Loucy (cell line): ENCODE measurements at regions not wholly inside any gene's neighbourhood (a gene's known extent, or its start where the extent isn't known, plus 50 kb on each side); places are given as distances from the start of the nearest gene placed in this dataset.

Source experiments
- H2AFZ ChIP-seq: fragments of 200-600 bp; sonication (generic); 2 replicates; pipeline ENCODE4 v1.6.0; 2016; ENCODE audit warnings: antibody characterized with exemption, mild to moderate bottlenecking, low read length, moderate library complexity
- H3F3A ChIP-seq: fragments of 200-600 bp; 2 replicates; pipeline ENCODE4 v1.6.0; 2016; ENCODE audit warnings: antibody characterized with exemption, low read depth, mild to moderate bottlenecking
- H3K27me3 ChIP-seq: fragments of 200-600 bp; sonication (generic); 2 replicates; pipeline ENCODE4 v1.6.1; 2014; ENCODE audit warnings: low read length, mild to moderate bottlenecking; ENCODE audit not compliant: insufficient read depth, poor library complexity, severe bottlenecking
- H3K36me3 ChIP-seq: fragments of 200-600 bp; sonication (generic); 2 replicates; pipeline ENCODE4 v1.6.1; 2016; ENCODE audit warnings: low read length; ENCODE audit not compliant: insufficient read depth
- H3K4me1 ChIP-seq: fragments of 200-600 bp; sonication (generic); 2 replicates; pipeline ENCODE4 v1.5.1; 2014; ENCODE audit warnings: low read length, mild to moderate bottlenecking; ENCODE audit not compliant: insufficient read depth, poor library complexity, severe bottlenecking
- H3K4me2 ChIP-seq: fragments of 200-600 bp; sonication (generic); 2 replicates; pipeline ENCODE4 v1.6.0; 2014; ENCODE audit warnings: antibody characterized with exemption, low read length, low read depth, mild to moderate bottlenecking; ENCODE audit not compliant: poor library complexity, severe bottlenecking
- H3K4me3 ChIP-seq: fragments of 200-600 bp; sonication (generic); 2 replicates; pipeline ENCODE4 v1.5.1; 2014; ENCODE audit warnings: low read length, mild to moderate bottlenecking, mixed read lengths; ENCODE audit not compliant: poor library complexity, severe bottlenecking
- H3K79me2 ChIP-seq: fragments of 200-600 bp; sonication (generic); 2 replicates; pipeline ENCODE4 v1.6.1; 2014; ENCODE audit warnings: low read length; ENCODE audit not compliant: insufficient read depth
- H3K9ac ChIP-seq: fragments of 200-600 bp; sonication (generic); 2 replicates; pipeline ENCODE4 v1.6.0; 2014; ENCODE audit warnings: mild to moderate bottlenecking, low read depth, low read length, moderate library complexity; ENCODE audit not compliant: poor library complexity, severe bottlenecking
- H3K9me2 ChIP-seq: fragments of 200-600 bp; sonication (generic); replicated peaks from 2 replicates; pipeline ENCODE4 v1.6.1; 2016; ENCODE audit warnings: low read depth, low read length, mixed read lengths
- H3K9me3 ChIP-seq: fragments of 200-600 bp; sonication (generic); 2 replicates; pipeline ENCODE4 v1.6.1; 2014; ENCODE audit warnings: mild to moderate bottlenecking, antibody characterized with exemption, low read length, low read depth; ENCODE audit not compliant: insufficient read depth
- H4K20me1 ChIP-seq: fragments of 200-600 bp; sonication (generic); 2 replicates; pipeline ENCODE4 v1.6.0; 2014; ENCODE audit warnings: antibody characterized with exemption, low read length, mild to moderate bottlenecking; ENCODE audit not compliant: insufficient read depth, poor library complexity, severe bottlenecking
- EZH2phosphoT487 ChIP-seq: fragments of 200-600 bp; IDR thresholded peaks from 2 replicates; pipeline ENCODE4 v1.6.1; 2018; ENCODE audit warnings: antibody characterized with exemption, mild to moderate bottlenecking, moderate library complexity, borderline replicate concordance
- TF ChIP-seq, protein P1 (sequence below): fragments of 200-600 bp; sonication (generic); conservative IDR thresholded peaks from 2 replicates; pipeline ENCODE4 v1.5.1; 2014; ENCODE audit warnings: mild to moderate bottlenecking, antibody characterized with exemption, low read length

DNA sequence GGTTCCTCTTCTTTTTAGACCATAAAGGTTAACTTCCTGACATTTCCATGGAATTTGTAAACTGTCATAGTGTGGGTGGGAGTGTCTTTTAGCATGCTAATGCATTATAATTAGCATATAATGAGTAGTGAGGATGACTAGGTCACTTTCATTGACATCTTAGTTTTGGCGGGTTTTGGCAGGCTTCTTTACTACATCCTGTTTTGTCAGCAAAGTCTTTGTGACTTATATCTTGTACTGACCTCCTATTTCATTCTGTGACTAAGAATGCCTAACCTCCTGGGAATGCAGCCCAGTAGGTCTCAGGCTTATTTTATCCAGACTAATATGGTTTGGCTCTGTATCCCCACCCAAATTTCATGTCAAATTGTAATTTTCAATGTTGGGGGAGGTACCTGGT, 149.6 kb upstream of the SYNCRIP start:
- Histone ChIP-seq H3K79me2 (no peaks in the 10 kb centered on the region), H4K20me1 (no peaks in the 10 kb centered on the region), H3K9me3 (peaks cover 4% of the 10 kb centered on the region; the same call in 1 of the 2 replicates), H3K4me3 (no peak overlapping the region), H3K9ac (no peak overlapping the region), H3K27me3 (no peaks in the 10 kb centered on the region), H3K36me3 (no peaks in the 10 kb centered on the region), H3K9me2 (no peaks in the 10 kb centered on the region), H3K4me2 (no peak overlapping the region), H3F3A (no peaks in the 10 kb centered on the region), H3K4me1 (no peaks in the 10 kb centered on the region), H2AFZ (no peak overlapping the region)
- TF ChIP-seq, protein P1, sequence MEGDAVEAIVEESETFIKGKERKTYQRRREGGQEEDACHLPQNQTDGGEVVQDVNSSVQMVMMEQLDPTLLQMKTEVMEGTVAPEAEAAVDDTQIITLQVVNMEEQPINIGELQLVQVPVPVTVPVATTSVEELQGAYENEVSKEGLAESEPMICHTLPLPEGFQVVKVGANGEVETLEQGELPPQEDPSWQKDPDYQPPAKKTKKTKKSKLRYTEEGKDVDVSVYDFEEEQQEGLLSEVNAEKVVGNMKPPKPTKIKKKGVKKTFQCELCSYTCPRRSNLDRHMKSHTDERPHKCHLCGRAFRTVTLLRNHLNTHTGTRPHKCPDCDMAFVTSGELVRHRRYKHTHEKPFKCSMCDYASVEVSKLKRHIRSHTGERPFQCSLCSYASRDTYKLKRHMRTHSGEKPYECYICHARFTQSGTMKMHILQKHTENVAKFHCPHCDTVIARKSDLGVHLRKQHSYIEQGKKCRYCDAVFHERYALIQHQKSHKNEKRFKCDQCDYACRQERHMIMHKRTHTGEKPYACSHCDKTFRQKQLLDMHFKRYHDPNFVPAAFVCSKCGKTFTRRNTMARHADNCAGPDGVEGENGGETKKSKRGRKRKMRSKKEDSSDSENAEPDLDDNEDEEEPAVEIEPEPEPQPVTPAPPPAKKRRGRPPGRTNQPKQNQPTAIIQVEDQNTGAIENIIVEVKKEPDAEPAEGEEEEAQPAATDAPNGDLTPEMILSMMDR: no peak
- no peak for TF ChIP-seq EZH2phosphoT487

DNA sequence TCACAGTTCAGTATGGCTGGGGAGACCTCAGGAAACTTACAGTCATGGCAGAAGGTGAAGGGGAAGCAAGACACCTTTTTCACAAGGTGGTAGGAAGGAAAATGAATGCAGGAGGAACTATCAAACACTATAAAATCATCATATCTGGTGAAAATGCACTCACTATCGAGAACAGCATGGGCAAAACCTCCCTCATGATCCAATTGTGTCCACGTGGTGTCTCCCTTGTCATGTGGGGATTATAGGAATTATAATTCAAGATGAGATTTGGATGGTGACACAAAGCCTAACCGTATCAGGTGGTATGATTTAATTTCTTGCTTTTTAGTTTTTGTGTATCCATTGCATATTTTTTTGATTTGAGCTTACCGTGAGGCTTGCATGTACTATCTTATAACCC, 133.2 kb upstream of the SYNCRIP start:
- Histone ChIP-seq H3K79me2 (no peaks in the 10 kb centered on the region), H2AFZ (no peak overlapping the region), H3K36me3 (no peaks in the 10 kb centered on the region), H3F3A (no peaks in the 10 kb centered on the region), H3K9me2 (no peaks in the 10 kb centered on the region), H3K4me2 (no peak overlapping the region), H4K20me1 (no peaks in the 10 kb centered on the region), H3K27me3 (no peaks in the 10 kb centered on the region), H3K9ac (no peak overlapping the region), H3K9me3 (no peaks in the 10 kb centered on the region), H3K4me3 (no peak overlapping the region), H3K4me1 (no peaks in the 10 kb centered on the region)
- TF ChIP-seq EZH2phosphoT487: no peak
- TF ChIP-seq, protein P1: no peak

DNA sequence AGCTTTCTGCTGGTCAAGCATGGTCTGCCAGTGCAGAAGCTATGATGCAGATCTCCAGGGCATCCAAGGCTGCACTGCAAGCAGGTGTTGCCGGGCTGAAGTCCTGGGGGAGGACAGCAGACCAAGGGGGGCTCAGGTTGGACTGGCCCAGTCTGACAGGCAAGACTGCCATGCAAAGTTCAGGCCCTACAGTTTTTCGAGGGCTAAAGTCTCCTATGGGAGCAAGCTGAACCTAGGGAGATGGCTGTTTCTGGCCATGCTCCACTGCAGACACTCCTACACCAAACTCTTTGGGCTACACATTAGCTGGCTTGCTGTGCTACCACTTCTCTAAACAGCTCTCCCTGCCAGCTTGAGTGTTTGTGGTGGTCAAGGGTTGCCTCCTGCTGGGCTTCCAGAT, 130.0 kb upstream of the SYNCRIP start:
- Histone ChIP-seq H2AFZ (no peak overlapping the region), H3K79me2 (no peaks in the 10 kb centered on the region), H3F3A (no peaks in the 10 kb centered on the region), H3K36me3 (no peaks in the 10 kb centered on the region), H3K4me2 (no peak overlapping the region), H3K9ac (no peak overlapping the region), H4K20me1 (no peaks in the 10 kb centered on the region), H3K9me2 (no peaks in the 10 kb centered on the region), H3K4me1 (no peaks in the 10 kb centered on the region), H3K4me3 (no peak overlapping the region), H3K27me3 (no peaks in the 10 kb centered on the region), H3K9me3 (no peaks in the 10 kb centered on the region)
- no peak for TF ChIP-seq EZH2phosphoT487
- TF ChIP-seq, protein P1: no peak
